Renal pelvis (tissue), 1 donor: ENCODE measurements at regions not wholly inside any gene's neighbourhood (a gene's known extent, or its start where the extent isn't known, plus 50 kb on each side); places are given as distances from the start of the nearest gene placed in this dataset.
"Not testable (repeated sequence)": the region's sequence is repeated elsewhere in the genome, so short reads cannot be mapped to it uniquely, and the experiment has no call there.

Experiments
- DNase-seq: peaks from one replicate; pipeline ENCODE4 v3.0.0-alpha.2; 2013

DNA sequence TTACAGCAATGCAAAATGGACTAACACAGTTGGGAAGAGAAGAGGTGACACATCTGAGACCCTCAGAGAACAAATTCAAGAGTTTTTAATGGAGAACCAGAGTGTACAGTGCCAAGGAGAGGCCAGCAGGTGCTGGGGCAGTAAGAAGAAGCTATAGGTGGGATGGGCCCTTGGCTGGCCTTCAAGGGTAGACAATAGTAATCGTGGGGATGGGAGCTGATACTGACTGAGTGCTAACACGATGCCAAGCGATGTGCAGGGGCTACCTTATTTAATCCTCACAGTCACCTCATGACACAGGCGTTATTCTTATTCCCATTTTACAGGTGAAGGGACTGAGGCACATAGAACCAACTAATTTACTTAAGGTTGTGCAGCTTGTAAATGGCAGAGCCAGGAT is 131.9 kb upstream of the ID2 start:
- DNase-seq = no peak

DNA sequence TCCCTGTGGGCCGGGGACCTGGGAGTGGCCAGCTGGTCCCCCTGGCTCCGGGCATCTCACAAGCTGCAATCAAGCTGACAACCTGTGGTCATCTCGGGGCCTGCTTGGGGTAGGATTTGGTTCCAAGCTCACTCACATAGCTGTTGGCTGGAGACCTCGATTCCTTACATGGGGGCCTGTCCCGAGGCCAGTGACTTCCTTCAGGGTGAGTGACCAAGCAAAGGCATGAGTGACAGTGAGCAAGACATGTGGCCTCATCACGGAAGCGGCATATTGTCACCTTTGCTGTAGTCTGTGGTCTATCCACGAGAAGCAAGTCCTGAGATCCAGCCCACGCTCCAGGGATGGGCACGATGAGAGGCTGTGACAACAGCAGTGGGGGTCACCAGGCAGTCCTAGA is 131.4 kb upstream of the ID2 start:
- no peak for DNase-seq

DNA sequence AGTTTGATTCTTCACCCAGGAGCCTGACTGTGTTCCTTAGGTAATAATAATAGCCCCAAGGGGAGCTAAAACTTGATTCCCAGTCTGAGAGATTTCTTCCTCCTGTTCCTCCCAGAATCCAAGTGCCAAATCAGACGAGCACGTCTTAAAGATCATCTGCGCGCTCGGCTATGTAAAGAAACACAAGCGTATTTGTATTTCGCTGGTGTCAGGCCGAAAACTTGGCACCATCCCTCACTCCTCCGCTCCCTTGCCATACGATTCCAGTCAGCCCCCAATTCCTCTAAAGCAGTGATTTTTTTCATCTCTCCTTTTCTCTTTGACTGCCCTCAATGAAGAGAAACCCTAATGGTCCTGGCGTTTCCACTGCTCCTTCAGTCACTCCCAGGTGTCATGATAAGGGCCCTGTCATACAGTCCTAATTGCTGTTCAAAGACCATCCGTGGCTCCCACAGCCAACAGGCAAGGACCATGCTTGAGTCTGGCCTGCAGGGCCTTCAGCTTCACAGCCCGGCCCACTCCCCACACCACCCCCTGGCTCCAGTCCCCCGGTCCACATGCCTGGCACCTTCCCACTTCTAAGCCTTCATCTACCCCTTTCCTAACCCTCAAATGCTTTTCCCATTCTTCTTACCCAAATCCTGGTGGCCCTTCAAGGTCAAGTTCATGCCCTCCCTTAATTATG is 130.8 kb upstream of the ID2 start:
- DNase-seq = no peak

DNA sequence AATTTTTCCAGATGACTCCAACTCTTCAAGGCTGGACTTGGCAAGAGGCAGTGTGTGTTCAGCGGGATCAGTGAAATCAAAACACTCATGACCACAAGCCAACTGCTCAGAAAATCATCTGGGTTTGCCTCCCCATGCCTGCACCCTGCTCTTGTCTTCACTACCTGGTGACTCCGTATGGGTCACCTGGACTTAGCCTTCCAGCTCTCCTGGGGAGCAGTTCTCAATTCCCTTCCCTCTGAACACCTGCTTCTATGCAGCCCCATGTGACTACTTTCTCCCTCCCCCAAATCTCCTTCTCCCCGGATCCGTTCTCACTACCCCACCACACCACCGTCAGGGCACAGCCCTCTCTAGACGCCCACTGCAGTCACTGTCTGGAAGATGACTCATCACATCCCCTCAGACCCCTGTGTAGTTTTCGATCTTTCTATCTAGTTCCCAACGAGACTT is 130.2 kb upstream of the ID2 start:
- no peak for DNase-seq

DNA sequence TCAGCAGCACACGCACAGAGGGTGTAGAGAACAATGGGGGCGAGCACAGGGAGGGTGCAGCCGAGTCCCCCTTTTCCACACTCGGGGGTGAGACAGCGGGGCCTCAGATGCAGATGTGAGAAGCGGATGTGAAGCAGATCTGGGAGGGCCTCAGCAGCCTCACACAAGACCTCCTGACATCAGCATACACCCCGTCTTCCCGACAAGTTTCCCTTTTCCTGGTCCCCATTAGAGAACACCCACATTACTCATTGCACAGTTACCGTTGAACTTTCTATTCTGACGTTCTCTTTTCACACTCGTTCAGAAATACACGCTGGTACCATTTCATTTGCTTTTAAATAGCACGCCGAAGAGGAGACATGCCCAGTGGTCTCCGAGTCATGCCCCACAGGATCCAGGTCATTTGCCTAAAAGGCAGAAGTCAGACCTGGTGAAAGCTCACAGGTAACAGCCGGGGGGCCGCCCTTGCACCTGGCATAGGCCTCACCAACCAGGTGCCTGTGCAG is 129.5 kb upstream of the ID2 start:
- no peak for DNase-seq

DNA sequence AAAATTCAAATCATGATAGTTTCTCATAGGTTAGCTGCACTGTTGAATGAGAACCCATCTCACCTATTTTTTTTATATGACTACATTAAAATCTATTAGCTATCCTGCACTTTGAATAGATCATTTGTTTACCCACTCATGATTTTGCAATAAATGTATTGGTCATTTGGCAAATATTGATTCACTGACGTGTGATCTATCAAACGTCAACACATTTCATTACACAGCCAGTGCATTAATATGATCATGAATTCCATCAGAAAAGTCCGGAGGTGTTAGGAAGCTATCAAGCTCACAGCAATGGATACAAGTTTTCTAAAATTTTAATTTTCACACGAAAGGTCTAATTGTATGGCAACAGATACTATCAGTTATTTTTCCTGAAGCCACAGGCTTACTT is 128.2 kb upstream of the ID2 start:
- DNase-seq = no peak

DNA sequence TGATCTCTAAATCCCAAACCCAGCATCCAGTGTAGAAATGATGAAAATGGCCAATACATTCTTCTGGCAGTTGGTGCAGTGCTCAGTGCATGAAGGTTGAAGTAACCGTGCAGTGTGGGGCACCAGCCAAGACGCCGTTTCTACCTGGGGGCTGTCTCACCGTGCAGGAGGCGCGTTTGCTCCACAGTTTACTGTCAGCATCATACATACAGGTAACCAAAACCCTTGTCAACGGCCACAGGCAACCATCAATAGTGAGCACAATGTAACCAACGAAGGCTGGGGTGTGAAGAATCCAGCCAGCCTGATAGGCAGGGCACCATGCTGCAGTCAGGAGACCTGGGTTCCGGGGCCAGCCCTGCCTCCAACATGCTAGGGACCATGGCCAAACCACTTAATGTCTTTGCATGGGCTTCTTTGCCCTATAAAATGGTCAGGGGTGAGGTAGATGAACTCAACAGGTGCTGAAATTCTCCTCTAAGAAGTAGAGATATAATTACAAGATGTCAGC is 127.5 kb upstream of the ID2 start:
- no peak for DNase-seq

DNA sequence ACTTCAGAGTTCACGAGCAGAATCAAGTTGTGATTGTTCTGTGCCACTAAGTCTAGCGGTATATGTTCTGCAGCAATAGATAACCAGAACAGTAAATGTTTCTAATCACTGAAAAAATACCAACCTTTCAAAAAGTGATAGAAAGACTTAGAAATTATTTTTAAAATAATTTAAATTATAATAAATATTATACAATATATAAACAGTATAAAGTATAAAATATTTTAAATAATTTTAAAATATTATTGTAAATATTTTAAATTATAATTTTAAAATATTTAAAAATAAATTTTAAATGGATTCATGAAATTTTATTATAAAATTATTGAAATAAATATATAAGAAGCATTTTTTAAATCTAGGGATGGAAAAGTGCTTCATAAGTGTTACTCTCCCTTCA is 126.3 kb upstream of the ID2 start:
- no peak for DNase-seq

DNA sequence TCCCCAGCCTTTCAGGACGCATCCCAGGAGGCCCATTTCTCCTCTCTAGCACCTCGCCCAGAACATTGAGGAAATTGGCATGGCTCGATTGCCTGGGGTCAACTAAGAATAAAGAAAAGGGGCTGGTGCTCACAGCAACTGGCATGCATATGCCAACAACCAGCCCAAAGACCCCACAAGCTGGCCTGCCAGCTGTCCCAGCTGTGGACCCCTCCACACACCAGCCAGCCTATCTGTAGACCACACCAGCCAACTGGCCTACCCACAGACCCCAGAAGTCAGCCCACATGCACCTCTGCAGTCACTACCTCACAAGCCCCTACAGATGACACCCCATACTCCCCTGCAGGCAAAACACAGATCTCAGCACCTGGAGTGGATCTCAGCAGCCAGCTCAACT is 123.8 kb upstream of the ID2 start:
- no peak for DNase-seq

DNA sequence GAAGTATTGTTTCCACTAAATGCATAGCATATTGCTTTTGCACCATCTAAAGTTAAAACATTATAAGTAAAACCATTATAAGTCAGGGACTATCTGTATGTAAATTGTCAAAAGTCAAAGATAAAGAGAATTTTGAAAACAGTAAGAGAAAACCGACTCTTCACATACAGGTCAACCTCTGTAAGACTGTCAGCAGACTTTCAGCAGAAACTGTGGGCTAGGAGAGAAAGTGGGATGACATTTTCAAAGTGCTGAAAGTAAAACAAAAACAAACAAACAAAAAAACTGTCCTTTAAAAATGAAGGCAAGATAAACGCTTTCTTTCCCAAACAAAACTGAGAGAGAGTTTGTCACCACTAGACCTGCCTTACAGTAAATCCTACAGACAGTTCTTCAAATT is 122.9 kb upstream of the ID2 start:
- DNase-seq = no peak

DNA sequence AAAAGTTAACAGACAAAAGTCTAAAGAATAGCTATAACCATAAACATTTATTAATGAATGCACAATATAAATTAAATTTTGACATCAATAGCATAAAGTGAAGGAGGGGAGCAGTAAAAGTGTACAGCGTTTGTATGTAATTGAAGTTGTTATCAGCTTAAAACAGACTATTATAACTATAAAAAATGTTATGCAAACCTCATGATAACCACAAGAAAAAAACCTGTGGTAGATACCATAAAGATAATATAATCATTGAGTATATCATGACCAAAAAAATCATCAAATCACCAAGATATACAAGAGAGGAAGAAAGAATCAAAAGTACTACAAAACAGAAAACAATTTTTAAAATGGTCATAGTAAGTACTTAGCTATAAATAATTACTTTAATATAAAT is 122.1 kb upstream of the ID2 start:
- DNase-seq = no peak

DNA sequence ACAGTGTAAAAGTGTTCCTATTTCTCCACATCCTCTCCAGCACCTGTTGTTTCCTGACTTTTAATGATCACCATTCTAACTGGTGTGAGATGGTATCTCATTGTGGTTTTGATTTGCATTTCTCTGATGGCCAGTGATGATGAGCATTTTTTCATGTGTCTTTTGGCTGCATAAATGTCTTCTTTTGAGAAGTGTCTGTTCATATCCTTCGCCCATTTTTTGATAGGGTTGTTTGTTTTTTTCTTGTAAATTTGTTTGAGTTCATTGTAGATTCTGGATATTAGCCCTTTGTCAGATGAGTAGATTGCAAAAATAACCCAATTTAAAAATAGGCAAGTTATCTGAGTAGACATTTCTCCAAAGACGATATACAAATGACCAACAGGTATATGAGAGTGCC is 120.2 kb upstream of the ID2 start:
- DNase-seq = not testable (repeated sequence)

DNA sequence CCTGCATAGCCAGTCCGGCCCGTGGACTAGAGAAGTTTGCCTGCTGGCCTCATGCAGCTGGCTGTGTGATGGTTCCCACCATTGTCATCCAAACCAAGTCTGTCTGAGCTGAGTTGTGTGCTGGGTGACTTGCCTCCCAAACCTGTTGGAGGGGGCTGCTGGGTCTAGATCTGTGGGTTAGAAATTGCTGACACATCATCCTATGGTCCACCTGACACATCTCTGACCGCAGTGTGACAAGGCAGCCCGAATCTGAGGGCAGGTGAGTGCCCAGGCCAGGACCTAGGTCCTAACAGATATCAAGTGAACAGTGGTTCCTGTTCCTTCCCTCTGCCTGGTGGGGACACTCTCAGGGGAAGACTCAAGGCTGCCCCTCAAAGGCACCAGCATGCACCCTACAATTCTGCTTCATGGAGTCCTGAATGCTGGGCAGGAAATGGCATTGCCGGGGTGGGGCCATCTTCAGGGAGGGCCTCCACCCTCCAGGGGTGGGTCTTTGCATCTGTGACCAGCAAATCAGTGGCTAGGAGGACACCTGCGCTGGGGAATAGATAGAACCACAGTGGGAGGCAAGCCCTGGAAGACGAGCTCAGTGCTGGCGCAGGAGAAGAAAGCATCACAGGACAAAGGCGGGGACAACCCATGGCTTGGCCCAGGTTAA is 117.9 kb upstream of the ID2 start:
- DNase-seq = no peak

DNA sequence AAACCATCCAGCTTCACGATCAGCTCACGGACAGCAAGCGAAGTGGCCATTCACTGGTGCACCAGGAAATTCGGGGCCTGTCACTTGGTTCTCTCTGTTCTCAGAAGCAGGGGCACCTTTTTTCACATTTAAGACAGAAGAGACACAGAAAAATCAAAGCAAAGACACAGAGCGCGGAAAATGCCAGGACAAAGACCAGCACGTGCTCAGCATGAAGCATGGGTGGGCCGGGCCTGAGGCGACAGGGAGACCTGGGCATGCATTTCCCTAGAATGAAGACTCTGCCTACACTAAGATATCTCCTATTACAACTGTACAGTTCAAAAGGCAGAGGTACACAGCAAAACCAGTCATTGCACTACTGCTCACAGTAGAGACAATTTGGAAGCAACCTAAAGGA is 117.4 kb upstream of the ID2 start:
- DNase-seq = no peak

DNA sequence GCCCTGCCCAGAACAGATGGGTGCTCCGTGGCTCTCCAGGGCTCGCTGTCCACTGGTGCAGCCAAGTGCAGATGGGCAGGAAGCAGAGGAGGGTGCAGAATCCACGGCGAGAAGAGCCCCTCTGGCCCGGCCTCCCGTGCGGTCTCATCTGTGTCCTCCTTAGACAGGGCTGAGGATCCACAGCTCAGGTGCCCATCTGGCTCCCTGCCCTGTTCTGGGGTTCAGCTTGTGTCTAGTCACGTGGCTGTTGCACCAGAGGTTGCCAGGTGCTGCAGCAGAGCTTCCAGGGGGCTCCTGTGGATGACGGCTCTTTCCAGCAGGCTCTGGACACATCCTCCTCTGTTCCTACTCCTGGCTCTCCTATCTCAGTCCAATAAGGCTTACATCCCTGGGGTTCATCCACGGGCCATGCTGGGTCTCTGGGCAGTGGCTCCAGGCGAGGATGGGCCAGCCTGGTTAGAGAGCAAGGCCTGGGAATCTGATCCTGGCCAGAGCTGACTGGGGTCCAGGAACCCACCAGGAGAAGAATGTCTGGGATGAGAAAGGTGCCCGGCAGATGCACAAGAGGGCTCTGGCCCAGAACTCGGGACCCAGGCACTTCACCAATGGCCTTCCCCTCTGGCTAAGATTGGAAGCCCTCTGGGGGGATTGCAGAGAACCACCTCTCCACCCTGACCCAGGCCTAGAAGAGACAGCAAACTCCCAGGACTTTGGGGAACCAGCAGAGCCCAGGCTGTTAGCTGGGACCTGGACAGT is 116.3 kb upstream of the ID2 start:
- no peak for DNase-seq

DNA sequence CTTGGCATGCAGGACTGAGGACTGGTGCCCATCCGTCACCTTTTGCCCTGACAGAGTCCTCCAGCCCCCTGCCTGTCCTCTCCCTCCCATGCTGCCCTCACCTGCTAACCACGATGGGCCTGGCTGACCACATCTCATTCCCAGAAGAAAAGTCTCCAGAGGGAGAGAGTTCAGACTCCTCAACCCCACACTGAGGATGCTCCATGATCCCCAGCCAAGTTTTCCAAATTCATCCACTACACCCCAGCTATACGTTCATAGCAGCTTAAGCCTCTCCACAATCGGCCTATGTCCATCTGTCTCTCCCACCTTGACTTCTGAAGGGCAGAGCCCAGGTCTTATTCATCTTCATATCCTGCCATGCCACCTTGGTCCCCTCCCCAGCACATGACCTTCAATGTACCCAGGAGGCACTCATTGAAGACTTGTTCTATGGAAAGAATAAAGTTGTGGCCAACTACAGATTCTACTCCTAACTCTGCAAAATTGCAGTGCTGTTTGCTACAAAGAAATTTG is 115.6 kb upstream of the ID2 start:
- no peak for DNase-seq

DNA sequence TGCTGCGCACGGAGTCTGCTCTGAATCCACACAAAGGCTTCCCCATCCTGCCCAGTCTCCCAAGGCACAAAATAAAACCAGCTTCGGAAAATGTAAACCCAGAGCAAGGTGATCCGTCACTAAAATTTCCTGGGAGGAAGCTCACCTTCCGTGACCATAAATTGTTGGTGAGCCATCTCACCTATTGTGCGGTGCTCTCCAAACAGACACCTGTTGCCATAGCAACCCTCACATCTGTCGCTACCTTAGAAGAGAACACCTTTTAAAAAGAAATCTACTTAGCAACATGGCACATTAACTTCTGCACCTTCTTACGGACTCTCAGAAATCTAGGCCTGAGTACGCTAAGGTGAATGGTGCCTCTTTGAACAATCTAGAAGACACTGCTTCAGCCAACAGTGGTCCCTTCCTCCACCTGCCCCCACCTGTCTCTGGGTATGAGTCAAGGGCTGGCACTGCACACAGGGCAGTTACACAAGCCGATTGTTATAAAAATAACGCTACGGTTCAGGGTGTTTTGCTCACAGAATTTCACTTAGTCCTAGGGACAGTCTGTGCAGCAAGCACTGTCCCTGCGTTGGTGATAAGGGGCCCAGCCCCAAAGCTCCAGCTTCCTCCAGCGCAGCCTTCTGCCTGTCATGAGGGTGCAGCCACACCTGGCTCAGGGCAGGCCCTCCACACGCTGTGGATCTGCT is 114.9 kb upstream of the ID2 start:
- no peak for DNase-seq

DNA sequence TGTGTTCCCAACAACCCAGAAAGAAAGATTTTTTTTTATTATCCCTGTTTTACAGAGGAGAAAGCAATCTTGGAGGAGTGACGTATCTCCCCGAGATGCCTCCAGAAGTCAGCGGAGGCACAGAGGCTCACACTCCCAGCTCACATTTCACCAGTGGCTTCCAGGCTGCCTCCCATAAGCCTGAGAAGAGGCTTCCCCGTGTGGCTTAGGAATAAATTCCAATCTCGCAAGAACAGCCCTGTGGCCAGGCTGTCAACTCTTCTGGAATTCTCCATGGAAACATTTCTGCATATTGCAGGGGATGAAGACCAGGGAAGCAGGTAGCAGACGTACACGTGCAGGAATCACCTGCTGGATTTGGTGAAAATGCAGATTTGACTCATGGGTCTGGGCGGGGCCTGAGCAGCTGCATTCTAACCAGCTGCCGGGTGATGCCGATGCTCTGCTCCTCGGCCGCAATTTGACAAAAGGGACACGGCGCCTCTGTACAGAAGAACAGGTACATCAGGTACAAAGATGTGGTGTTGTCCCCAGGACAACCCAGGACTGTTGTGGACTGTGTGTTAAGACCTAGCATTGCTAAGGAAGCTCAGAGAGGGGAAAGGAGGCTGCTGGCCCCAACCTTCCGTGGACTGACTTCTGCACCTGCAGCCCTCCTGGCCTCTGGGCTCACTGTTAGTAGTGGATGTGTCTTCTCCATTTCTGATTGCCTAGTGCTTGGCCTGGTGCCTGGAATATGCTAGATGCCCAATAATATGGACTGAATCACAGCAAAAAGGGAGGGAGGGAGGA is 114.2 kb upstream of the ID2 start:
- DNase-seq = no peak

DNA sequence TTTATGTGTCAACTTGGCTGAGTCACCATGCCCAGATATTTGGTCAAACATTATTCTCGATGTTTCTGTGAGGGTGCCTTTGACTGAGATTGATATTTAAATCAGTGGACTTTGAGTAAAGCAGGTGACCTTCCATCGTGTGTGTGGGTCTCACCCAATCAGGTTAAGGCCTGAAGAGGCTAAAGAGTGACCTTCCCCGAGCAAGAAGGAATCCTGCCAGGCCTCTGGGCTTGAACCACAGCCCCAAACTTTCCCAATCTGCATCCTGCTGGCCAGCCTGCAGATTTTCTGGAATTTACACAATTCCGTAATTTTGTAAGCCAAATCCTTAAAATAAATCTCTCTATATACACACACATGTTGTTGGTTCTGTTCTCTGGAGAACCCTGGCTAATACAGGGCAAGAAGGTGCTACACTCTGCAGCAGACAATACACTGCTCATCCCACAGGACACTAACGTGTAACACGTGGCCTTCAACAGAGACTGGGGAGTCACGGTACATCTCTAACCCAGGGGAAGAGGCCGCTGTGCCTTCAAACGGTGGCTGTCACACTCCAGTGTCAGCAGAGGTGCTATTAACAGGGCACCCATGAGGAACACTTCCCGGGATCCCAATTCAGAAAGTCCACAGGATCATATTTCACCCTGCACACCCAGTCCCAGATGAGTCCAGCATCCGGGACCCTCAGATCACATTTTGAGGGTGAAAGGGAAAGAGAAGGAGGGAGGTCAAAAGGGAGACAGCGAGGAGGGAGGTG is 113.1 kb upstream of the ID2 start:
- DNase-seq = no peak

DNA sequence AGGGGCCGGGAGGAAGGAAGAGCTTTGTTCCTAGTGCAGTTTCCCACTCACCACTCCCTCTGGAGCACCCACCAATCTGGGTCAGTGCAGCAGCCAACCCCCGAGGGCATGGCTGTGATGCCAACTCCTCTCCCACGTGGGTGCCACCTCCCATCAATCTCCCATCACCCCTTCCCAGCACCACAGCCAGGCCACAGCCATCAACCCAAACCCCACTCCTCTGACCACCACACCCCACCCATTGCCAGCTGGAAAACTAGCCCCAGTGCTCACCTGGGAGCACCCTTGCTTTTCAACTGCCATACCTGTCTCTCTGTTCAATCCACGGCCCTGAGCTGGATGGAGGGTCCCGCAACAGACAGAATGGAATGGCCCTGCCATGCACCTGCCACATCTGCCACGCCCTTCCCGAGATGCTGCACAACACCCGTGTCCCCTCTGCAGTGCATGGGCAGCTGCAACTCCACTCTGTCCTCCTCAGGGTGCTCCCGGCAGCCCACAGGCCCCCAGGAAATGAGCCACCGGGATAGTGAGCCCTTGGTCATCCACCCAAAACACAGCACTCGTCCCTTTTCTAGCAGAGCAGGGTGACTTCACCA is 112.4 kb upstream of the ID2 start:
- DNase-seq = no peak
